Loucy (cell line): ENCODE measurements at regions not wholly inside any gene's neighbourhood (a gene's known extent, or its start where the extent isn't known, plus 50 kb on each side); places are given as distances from the start of the nearest gene placed in this dataset.

Experiments
- H2AFZ ChIP-seq: fragments of 200-600 bp; sonication (generic); 2 replicates; pipeline ENCODE4 v1.6.0; 2016; ENCODE audit warnings: antibody characterized with exemption, mild to moderate bottlenecking, low read length, moderate library complexity
- H3F3A ChIP-seq: fragments of 200-600 bp; 2 replicates; pipeline ENCODE4 v1.6.0; 2016; ENCODE audit warnings: antibody characterized with exemption, low read depth, mild to moderate bottlenecking
- H3K27me3 ChIP-seq: fragments of 200-600 bp; sonication (generic); 2 replicates; pipeline ENCODE4 v1.6.1; 2014; ENCODE audit warnings: low read length, mild to moderate bottlenecking; ENCODE audit not compliant: insufficient read depth, poor library complexity, severe bottlenecking
- H3K36me3 ChIP-seq: fragments of 200-600 bp; sonication (generic); 2 replicates; pipeline ENCODE4 v1.6.1; 2016; ENCODE audit warnings: low read length; ENCODE audit not compliant: insufficient read depth
- H3K4me1 ChIP-seq: fragments of 200-600 bp; sonication (generic); 2 replicates; pipeline ENCODE4 v1.5.1; 2014; ENCODE audit warnings: low read length, mild to moderate bottlenecking; ENCODE audit not compliant: insufficient read depth, poor library complexity, severe bottlenecking
- H3K4me2 ChIP-seq: fragments of 200-600 bp; sonication (generic); 2 replicates; pipeline ENCODE4 v1.6.0; 2014; ENCODE audit warnings: antibody characterized with exemption, low read length, low read depth, mild to moderate bottlenecking; ENCODE audit not compliant: poor library complexity, severe bottlenecking
- H3K4me3 ChIP-seq: fragments of 200-600 bp; sonication (generic); 2 replicates; pipeline ENCODE4 v1.5.1; 2014; ENCODE audit warnings: low read length, mild to moderate bottlenecking, mixed read lengths; ENCODE audit not compliant: poor library complexity, severe bottlenecking
- H3K79me2 ChIP-seq: fragments of 200-600 bp; sonication (generic); 2 replicates; pipeline ENCODE4 v1.6.1; 2014; ENCODE audit warnings: low read length; ENCODE audit not compliant: insufficient read depth
- H3K9ac ChIP-seq: fragments of 200-600 bp; sonication (generic); 2 replicates; pipeline ENCODE4 v1.6.0; 2014; ENCODE audit warnings: mild to moderate bottlenecking, low read depth, low read length, moderate library complexity; ENCODE audit not compliant: poor library complexity, severe bottlenecking
- H3K9me2 ChIP-seq: fragments of 200-600 bp; sonication (generic); replicated peaks from 2 replicates; pipeline ENCODE4 v1.6.1; 2016; ENCODE audit warnings: low read depth, low read length, mixed read lengths
- H3K9me3 ChIP-seq: fragments of 200-600 bp; sonication (generic); 2 replicates; pipeline ENCODE4 v1.6.1; 2014; ENCODE audit warnings: mild to moderate bottlenecking, antibody characterized with exemption, low read length, low read depth; ENCODE audit not compliant: insufficient read depth
- H4K20me1 ChIP-seq: fragments of 200-600 bp; sonication (generic); 2 replicates; pipeline ENCODE4 v1.6.0; 2014; ENCODE audit warnings: antibody characterized with exemption, low read length, mild to moderate bottlenecking; ENCODE audit not compliant: insufficient read depth, poor library complexity, severe bottlenecking
- EZH2phosphoT487 ChIP-seq: fragments of 200-600 bp; IDR thresholded peaks from 2 replicates; pipeline ENCODE4 v1.6.1; 2018; ENCODE audit warnings: antibody characterized with exemption, mild to moderate bottlenecking, moderate library complexity, borderline replicate concordance
- TF ChIP-seq, protein P1 (sequence below): fragments of 200-600 bp; sonication (generic); conservative IDR thresholded peaks from 2 replicates; pipeline ENCODE4 v1.5.1; 2014; ENCODE audit warnings: mild to moderate bottlenecking, antibody characterized with exemption, low read length

DNA sequence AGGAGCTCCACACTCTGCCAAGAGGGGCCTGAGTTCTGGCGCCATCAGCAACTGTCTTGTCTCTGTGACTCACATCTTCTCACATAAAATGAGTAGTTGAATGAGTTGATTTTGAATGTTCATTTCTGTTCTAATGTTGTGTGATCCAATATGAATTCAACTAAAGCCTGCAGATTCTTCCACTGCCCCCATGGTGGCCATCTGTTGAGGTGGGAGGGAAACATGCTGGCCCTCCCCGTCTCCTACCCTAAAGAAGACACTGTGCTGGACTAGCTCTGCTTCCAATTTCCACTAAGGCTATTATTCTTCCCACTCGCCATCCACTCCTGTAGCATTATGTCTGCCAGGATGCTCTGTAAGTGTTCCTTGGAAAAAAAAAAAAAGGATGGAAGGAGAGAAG is 555.6 kb upstream of the LARGE1 start:
- no peak overlapping the region for H3K4me3 ChIP-seq
- H3K27me3 ChIP-seq: no peaks in the 10 kb centered on the region
- no peaks in the 10 kb centered on the region for H3K4me1 ChIP-seq
- no peak overlapping the region for H3K9ac ChIP-seq
- no peaks in the 10 kb centered on the region for H3F3A ChIP-seq
- H3K79me2 ChIP-seq: no peaks in the 10 kb centered on the region
- H3K9me2 ChIP-seq: no peaks in the 10 kb centered on the region
- H3K4me2 ChIP-seq: no peak overlapping the region
- no peaks in the 10 kb centered on the region for H3K36me3 ChIP-seq
- TF ChIP-seq, protein P1, sequence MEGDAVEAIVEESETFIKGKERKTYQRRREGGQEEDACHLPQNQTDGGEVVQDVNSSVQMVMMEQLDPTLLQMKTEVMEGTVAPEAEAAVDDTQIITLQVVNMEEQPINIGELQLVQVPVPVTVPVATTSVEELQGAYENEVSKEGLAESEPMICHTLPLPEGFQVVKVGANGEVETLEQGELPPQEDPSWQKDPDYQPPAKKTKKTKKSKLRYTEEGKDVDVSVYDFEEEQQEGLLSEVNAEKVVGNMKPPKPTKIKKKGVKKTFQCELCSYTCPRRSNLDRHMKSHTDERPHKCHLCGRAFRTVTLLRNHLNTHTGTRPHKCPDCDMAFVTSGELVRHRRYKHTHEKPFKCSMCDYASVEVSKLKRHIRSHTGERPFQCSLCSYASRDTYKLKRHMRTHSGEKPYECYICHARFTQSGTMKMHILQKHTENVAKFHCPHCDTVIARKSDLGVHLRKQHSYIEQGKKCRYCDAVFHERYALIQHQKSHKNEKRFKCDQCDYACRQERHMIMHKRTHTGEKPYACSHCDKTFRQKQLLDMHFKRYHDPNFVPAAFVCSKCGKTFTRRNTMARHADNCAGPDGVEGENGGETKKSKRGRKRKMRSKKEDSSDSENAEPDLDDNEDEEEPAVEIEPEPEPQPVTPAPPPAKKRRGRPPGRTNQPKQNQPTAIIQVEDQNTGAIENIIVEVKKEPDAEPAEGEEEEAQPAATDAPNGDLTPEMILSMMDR: no peak
- no peak for TF ChIP-seq EZH2phosphoT487
- H4K20me1 ChIP-seq: no peaks in the 10 kb centered on the region
- H2AFZ ChIP-seq: no peak overlapping the region
- peaks cover 3% of the 10 kb centered on the region; the same call in 1 of the 2 replicates for H3K9me3 ChIP-seq

DNA sequence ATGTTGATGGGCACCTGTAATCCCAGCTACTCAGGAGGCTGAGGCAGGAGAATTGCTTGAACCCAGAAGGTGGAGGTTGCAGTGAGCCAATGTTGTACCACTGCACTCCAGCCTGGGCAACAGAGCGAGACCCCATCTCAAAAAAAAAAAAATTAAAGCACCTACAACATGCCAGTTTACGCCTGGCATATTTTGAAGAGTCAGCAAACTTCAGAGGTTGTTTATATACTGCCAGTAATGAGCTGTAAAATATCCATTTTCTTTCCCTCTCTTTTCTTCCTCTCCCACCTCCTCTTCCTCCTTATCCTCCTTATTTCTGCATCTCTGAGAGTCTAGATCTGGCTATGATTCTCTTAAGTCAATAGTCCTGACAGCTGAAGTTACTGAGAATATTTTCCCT is 556.5 kb upstream of the LARGE1 start:
- Histone ChIP-seq H3K27me3 (no peaks in the 10 kb centered on the region), H3K4me1 (no peaks in the 10 kb centered on the region), H2AFZ (no peak overlapping the region), H4K20me1 (no peaks in the 10 kb centered on the region), H3K4me3 (no peak overlapping the region), H3K36me3 (no peaks in the 10 kb centered on the region), H3K9me2 (no peaks in the 10 kb centered on the region), H3K4me2 (no peak overlapping the region), H3K9me3 (peaks cover 3% of the 10 kb centered on the region; the same call in 1 of the 2 replicates), H3K79me2 (no peaks in the 10 kb centered on the region), H3K9ac (no peak overlapping the region), H3F3A (no peaks in the 10 kb centered on the region)
- TF ChIP-seq, protein P1: no peak

DNA sequence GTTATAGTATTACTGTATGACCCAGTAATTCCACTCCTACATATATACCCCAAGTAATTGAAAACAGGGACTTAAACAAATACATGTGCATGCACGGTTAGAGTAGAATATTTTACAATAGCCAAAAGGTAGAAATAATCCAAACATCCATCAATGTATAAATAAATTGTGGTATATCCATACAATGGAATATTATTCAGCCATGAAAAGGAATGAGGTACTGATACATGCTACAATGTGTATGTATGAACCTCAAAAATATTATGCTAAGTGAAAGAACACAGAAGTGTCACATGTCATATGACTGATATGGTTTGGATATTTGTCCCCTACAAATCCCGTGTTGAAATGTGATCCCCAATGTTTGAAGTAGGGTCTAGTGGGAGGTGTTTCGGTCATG is 560.8 kb upstream of the LARGE1 start:
- Histone ChIP-seq H3K4me1 (no peaks in the 10 kb centered on the region), H3K4me3 (no peak overlapping the region), H3K9me2 (no peaks in the 10 kb centered on the region), H3K27me3 (no peaks in the 10 kb centered on the region), H3K9ac (no peak overlapping the region), H3K79me2 (no peaks in the 10 kb centered on the region), H3F3A (no peaks in the 10 kb centered on the region), H2AFZ (no peak overlapping the region), H4K20me1 (no peaks in the 10 kb centered on the region), H3K9me3 (peaks cover 7% of the 10 kb centered on the region; the same call in 1 of the 2 replicates), H3K36me3 (no peaks in the 10 kb centered on the region), H3K4me2 (no peak overlapping the region)
- TF ChIP-seq, protein P1: no peak
- no peak for TF ChIP-seq EZH2phosphoT487
